Lung (tissue), 11 donors: ENCODE measurements at regions not wholly inside any gene's neighbourhood (a gene's known extent, or its start where the extent isn't known, plus 50 kb on each side); places are given as distances from the start of the nearest gene placed in this dataset.

ENCODE experiments used
- ATAC-seq: fragments of 200-7000 bp; cut with Tn5 transposase; one replicate; pipeline ENCODE4 v1.9.1; 2020; ENCODE audit warnings: moderate number of reproducible peaks; ENCODE audit not compliant: insufficient read depth, low FRiP score
- DNase-seq, 3 donors: peaks; one replicate each; pipeline ENCODE4 v3.0.0-alpha.2; 2013 to 2017
- H3K27ac ChIP-seq, 2 donors: one replicate each; pipeline ENCODE4 v1.5.1; 2013; ENCODE audit warnings: mild to moderate bottlenecking in 2 of 2, moderate library complexity in 2 of 2, control low read depth in 1 of 2, inconsistent platforms in 1 of 2, low read depth in 1 of 2, low read length in 1 of 2
- H3K27me3 ChIP-seq, 3 donors: one replicate each; pipeline ENCODE4 v1.5.1; 2013; ENCODE audit warnings: low read length in 2 of 3; ENCODE audit not compliant: control insufficient read depth in 3 of 3, insufficient read depth in 3 of 3
- H3K36me3 ChIP-seq, 4 donors: one replicate each; pipeline ENCODE4 v1.5.1; 2013; ENCODE audit warnings: low read length in 4 of 4, mild to moderate bottlenecking in 1 of 4, moderate library complexity in 1 of 4; ENCODE audit not compliant: control insufficient read depth in 4 of 4, insufficient read depth in 4 of 4
- H3K4me1 ChIP-seq, 5 donors: one replicate each; pipeline ENCODE4 v1.5.1; 2013; ENCODE audit warnings: low read length in 5 of 5, mild to moderate bottlenecking in 2 of 5, moderate library complexity in 1 of 5; ENCODE audit not compliant: control insufficient read depth in 5 of 5, insufficient read depth in 5 of 5
- H3K4me3 ChIP-seq: one replicate; pipeline ENCODE4 v1.5.1; 2013; ENCODE audit warnings: mild to moderate bottlenecking, control low read depth, moderate library complexity
- H3K9ac ChIP-seq, 2 donors: one replicate each; pipeline ENCODE4 v1.5.1; 2013; ENCODE audit warnings: low read length in 2 of 2, control low read depth in 1 of 2; ENCODE audit not compliant: insufficient read depth in 1 of 2
- H3K9me3 ChIP-seq, 4 donors: one replicate each; pipeline ENCODE4 v1.5.1; 2013; ENCODE audit warnings: low read length in 3 of 4, mild to moderate bottlenecking in 1 of 4, moderate library complexity in 1 of 4; ENCODE audit not compliant: control insufficient read depth in 4 of 4, insufficient read depth in 3 of 4
- WGBS, 2 donors: extraction: QIAGEN DNeasy Blood & Tissue Kit; methylation state at CpG; one replicate each; pipeline ENCODE4 v1.1.7; 2013; 5-methylcytosine and 5-hydroxymethylcytosine counted together
- TF ChIP-seq, protein P1 (sequence below): IDR thresholded peaks from 2 replicates; pipeline ENCODE4 v1.5.1; 2012; ENCODE audit warnings: mild to moderate bottlenecking; ENCODE audit errors: control extremely low read depth, extremely low read depth
- donor health status: control.
- donor health status: control.
- donor health status: Bipolar disorder and iron deficiency.
- donor health status: healthy.
- donor health status: DM: yes; HTN: yes; CAD: no.

DNA sequence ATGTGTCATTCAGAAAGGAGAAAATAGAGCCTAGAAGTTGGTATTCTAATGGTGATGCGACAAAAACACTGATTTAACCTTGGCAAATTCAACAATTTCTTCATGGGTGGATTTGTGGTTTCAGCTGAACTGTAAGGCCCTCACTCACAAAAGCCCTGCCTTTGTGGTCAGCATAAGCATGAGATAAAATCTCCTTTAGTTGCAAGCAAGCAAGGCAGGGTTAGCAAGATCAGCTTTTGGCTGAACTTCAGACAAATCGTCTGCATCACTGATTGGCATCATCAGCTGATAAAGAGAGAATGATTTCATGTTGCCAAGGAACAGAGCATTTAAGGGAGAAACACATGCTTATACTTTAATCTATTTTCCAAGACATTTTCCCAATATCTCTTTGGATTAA lies 2582.2 kb downstream of the PCDH7 start:
- Histone ChIP-seq H3K36me3 (no peaks in the 10 kb centered on the region), H3K27me3 (no peaks in the 10 kb centered on the region), H3K27ac (no peak overlapping the region), H3K4me3 (no peak overlapping the region), H3K4me1 (peaks cover 0 to 7% (median 0%) of the 10 kb centered on the region in 5 donors), H3K9me3 (peaks cover 0 to 6% (median 0%) of the 10 kb centered on the region in 4 donors), H3K9ac (no peak overlapping the region)
- TF ChIP-seq, protein P1, sequence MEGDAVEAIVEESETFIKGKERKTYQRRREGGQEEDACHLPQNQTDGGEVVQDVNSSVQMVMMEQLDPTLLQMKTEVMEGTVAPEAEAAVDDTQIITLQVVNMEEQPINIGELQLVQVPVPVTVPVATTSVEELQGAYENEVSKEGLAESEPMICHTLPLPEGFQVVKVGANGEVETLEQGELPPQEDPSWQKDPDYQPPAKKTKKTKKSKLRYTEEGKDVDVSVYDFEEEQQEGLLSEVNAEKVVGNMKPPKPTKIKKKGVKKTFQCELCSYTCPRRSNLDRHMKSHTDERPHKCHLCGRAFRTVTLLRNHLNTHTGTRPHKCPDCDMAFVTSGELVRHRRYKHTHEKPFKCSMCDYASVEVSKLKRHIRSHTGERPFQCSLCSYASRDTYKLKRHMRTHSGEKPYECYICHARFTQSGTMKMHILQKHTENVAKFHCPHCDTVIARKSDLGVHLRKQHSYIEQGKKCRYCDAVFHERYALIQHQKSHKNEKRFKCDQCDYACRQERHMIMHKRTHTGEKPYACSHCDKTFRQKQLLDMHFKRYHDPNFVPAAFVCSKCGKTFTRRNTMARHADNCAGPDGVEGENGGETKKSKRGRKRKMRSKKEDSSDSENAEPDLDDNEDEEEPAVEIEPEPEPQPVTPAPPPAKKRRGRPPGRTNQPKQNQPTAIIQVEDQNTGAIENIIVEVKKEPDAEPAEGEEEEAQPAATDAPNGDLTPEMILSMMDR: no peak
- WGBS, 2 donors: 43 to 49% methylated on average over 2 of the region's 2 CpGs
- ATAC-seq: no peak
- DNase-seq: peak in 2 of 3 donors; percentile 40 to 57

DNA sequence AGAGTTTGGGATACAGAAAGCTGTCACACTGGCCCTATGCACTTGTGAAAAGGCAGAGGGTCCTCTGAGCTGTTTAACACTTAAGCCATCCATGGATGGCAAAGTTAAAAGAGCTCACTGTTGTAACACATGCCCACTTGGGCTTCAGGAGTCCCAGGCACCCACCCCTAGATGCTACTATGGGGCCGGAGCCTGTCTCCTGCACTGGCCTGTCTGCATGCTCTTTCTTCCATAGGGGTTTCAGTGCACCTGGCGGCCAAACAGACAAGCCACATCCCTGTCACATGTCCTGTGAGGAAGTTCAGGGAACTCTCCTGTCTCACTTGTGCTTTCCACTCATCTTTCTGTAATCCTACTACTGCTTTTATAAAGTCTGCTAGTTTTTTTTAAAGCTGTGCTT lies 2586.0 kb downstream of the PCDH7 start:
- no peak overlapping the region for H3K4me3 ChIP-seq
- no peak for DNase-seq
- no peak for ATAC-seq
- no peak overlapping the region for H3K9ac ChIP-seq
- no peak overlapping the region for H3K27ac ChIP-seq
- peaks cover 0 to 6% (median 0%) of the 10 kb centered on the region in 4 donors for H3K9me3 ChIP-seq
- TF ChIP-seq, protein P1: no peak
- H3K27me3 ChIP-seq: no peaks in the 10 kb centered on the region
- WGBS, 2 donors: 78 to 87% methylated on average over 2 of the region's 2 CpGs
- no peaks in the 10 kb centered on the region for H3K36me3 ChIP-seq
- H3K4me1 ChIP-seq: peaks cover 0 to 7% (median 0%) of the 10 kb centered on the region in 5 donors

DNA sequence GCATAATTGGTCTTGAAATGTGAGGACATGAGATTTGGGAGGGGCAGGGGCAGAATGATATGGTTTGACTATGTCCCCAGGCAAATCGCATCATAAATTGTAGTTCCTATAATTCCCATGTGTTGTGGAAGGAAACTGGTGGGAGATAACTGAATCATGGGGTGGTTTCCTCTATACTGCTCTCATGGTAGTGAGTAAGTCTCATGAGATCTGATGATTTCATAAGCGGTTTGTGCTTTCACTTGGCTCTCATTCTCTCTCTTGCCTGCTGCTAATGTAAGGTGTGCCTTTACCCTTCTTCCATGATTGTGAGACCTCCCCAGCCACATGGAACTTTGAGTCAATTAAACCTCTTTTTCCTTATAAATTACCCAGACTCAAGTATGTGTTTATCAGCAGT lies 2595.9 kb downstream of the PCDH7 start:
- 87 to 92% methylated on average over 2 of the region's 2 CpGs for WGBS, 2 donors
- DNase-seq (no peak), ATAC-seq (no peak)
- Histone ChIP-seq H3K4me3 (no peak overlapping the region), H3K36me3 (no peaks in the 10 kb centered on the region), H3K27ac (no peak overlapping the region), H3K9ac (no peak overlapping the region), H3K9me3 (peaks cover 0 to 11% (median 3%) of the 10 kb centered on the region in 4 donors), H3K4me1 (no peaks in the 10 kb centered on the region), H3K27me3 (no peaks in the 10 kb centered on the region)
- TF ChIP-seq, protein P1: no peak

DNA sequence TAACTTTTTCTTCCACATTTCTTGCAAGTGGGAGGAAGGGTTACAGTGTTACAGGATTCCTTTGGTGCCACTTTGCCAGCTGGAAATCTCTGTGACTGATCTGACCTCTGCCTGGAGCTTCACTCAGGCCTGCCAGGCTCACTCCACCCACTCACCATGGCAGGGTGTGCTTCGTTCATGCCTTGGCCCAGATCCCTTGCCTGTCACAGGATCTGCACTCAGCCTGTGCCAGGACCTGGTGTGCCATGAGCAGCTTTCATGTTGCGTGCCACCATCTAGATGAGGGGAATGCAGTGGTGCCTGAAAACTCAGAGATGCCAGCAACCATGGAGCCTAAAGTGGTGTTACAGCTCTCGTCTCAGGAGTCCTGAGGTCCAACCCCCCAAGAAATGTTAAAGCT lies 2596.4 kb downstream of the PCDH7 start:
- 79 to 82% methylated on average over 3 of the region's 3 CpGs for WGBS, 2 donors
- Histone ChIP-seq H3K9ac (no peak overlapping the region), H3K4me3 (no peak overlapping the region), H3K36me3 (no peaks in the 10 kb centered on the region), H3K27me3 (no peaks in the 10 kb centered on the region), H3K4me1 (no peaks in the 10 kb centered on the region), H3K9me3 (peaks cover 0 to 11% (median 3%) of the 10 kb centered on the region in 4 donors), H3K27ac (no peak overlapping the region)
- DNase-seq: no peak
- ATAC-seq: no peak
- TF ChIP-seq, protein P1: no peak
